Loucy (cell line): ENCODE measurements at regions not wholly inside any gene's neighbourhood (a gene's known extent, or its start where the extent isn't known, plus 50 kb on each side); places are given as distances from the start of the nearest gene placed in this dataset.

ENCODE experiments used
- EZH2phosphoT487 ChIP-seq: fragments of 200-600 bp; IDR thresholded peaks from 2 replicates; pipeline ENCODE4 v1.6.1; 2018; ENCODE audit warnings: antibody characterized with exemption, mild to moderate bottlenecking, moderate library complexity, borderline replicate concordance
- TF ChIP-seq, protein P1 (sequence below): fragments of 200-600 bp; sonication (generic); conservative IDR thresholded peaks from 2 replicates; pipeline ENCODE4 v1.5.1; 2014; ENCODE audit warnings: mild to moderate bottlenecking, antibody characterized with exemption, low read length

GRCh38 chr4:127558088-127558487 lies 74.7 kb upstream of the INTU start:
- TF ChIP-seq, protein P1, sequence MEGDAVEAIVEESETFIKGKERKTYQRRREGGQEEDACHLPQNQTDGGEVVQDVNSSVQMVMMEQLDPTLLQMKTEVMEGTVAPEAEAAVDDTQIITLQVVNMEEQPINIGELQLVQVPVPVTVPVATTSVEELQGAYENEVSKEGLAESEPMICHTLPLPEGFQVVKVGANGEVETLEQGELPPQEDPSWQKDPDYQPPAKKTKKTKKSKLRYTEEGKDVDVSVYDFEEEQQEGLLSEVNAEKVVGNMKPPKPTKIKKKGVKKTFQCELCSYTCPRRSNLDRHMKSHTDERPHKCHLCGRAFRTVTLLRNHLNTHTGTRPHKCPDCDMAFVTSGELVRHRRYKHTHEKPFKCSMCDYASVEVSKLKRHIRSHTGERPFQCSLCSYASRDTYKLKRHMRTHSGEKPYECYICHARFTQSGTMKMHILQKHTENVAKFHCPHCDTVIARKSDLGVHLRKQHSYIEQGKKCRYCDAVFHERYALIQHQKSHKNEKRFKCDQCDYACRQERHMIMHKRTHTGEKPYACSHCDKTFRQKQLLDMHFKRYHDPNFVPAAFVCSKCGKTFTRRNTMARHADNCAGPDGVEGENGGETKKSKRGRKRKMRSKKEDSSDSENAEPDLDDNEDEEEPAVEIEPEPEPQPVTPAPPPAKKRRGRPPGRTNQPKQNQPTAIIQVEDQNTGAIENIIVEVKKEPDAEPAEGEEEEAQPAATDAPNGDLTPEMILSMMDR, result no peak
- no peak for TF ChIP-seq EZH2phosphoT487
